ENCODE measurements at regions not wholly inside any gene's neighbourhood (a gene's known extent, or its start where the extent isn't known, plus 50 kb on each side); places are given as distances from the start of the nearest gene placed in this dataset.

DNA sequence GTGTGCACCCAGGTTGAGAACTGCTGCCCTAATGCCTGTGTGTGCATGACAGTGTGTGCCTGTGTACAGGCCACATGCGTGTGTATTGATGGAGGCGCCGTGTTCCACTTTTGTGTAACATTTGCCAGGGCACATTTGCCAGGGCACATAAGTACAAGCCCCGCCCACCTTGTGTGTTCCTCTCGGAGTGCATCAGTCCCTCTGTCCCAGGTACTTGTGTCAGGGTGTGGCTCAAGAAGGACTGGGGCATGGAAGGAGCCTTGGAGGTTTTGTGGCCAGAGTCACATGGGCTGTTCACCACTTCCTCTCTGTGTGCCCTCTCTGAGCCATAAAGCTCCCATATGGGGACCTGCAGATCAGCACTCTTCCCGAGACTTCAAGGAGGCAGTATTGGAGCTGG lies 73.9 kb downstream of the MRM1 start:
- POLR2A ChIA-PET, result no interaction called here
- no peak for ATAC-seq (ENCODE audit: low read depth)
- H3K4me1 ChIP-seq (ENCODE audit: control insufficient read depth in 2 of 2, insufficient read depth in 2 of 2, low read length in 2 of 2), result peaks cover 0 to 7% of the 10 kb centered on the region in 2 donors
- H3K9me3 ChIP-seq (ENCODE audit: control extremely low read depth in 1 of 3, control insufficient read depth in 2 of 3, insufficient read depth in 1 of 3, low read length in 2 of 3), result no peaks in the 10 kb centered on the region
- intact Hi-C loops (cut with micrococcal nuclease), result no loop called here
- TF ChIP-seq, protein P1, sequence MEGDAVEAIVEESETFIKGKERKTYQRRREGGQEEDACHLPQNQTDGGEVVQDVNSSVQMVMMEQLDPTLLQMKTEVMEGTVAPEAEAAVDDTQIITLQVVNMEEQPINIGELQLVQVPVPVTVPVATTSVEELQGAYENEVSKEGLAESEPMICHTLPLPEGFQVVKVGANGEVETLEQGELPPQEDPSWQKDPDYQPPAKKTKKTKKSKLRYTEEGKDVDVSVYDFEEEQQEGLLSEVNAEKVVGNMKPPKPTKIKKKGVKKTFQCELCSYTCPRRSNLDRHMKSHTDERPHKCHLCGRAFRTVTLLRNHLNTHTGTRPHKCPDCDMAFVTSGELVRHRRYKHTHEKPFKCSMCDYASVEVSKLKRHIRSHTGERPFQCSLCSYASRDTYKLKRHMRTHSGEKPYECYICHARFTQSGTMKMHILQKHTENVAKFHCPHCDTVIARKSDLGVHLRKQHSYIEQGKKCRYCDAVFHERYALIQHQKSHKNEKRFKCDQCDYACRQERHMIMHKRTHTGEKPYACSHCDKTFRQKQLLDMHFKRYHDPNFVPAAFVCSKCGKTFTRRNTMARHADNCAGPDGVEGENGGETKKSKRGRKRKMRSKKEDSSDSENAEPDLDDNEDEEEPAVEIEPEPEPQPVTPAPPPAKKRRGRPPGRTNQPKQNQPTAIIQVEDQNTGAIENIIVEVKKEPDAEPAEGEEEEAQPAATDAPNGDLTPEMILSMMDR (IDR thresholded peaks at IDR 0.05), result no peak
- TF ChIP-seq EZH2 (IDR thresholded peaks at IDR 0.05; ENCODE audit: borderline replicate concordance, insufficient read depth, low read depth, low read length, poor library complexity, severe bottlenecking), result no peak
- no peaks in the 10 kb centered on the region for H3K36me3 ChIP-seq (replicated peaks in 1 of 2; ENCODE audit: control extremely low read depth in 1 of 2, control insufficient read depth in 1 of 2, extremely low read depth in 1 of 2, insufficient read depth in 2 of 2, low read length in 1 of 2)
- WGBS (ENCODE audit: insufficient coverage), result 79% methylated on average over 4 of the region's 6 CpGs
- H4K20me1 ChIP-seq (ENCODE audit: control insufficient read depth, insufficient read depth, low read length, poor library complexity, severe bottlenecking), result no peaks in the 10 kb centered on the region
- no peak overlapping the region for H3K4me3 ChIP-seq (ENCODE audit: control extremely low read depth in 1 of 5, extremely low read depth in 1 of 5, insufficient read depth in 1 of 5, low read depth in 2 of 5, low read length in 4 of 5)
- no peak overlapping the region for H3K4me2 ChIP-seq (replicated peaks; ENCODE audit: low read depth, low read length, poor library complexity, severe bottlenecking)
- no peak overlapping the region for H3K9ac ChIP-seq (ENCODE audit: low read length)
- CTCF ChIA-PET, result no interaction called here
- no peaks in the 10 kb centered on the region for H3K27me3 ChIP-seq (replicated peaks in 1 of 4; ENCODE audit: control extremely low read depth in 1 of 4, control insufficient read depth in 3 of 4, insufficient read depth in 4 of 4, low read length in 3 of 4)
- H3K79me2 ChIP-seq (ENCODE audit: control insufficient read depth, insufficient read depth, low read length), result no peaks in the 10 kb centered on the region
- Mint-ChIP-seq H3K4me1 (peaks cover 9% of the 10 kb centered on the region), H3K4me3 (no peak overlapping the region), H3K9me3 (ENCODE audit: insufficient read depth) (no peaks in the 10 kb centered on the region), H3K27me3 (peaks cover 4% of the 10 kb centered on the region), H3K27ac (no peak overlapping the region)
- no peak for DNase-seq
- no peak overlapping the region for H2AFZ ChIP-seq (ENCODE audit: insufficient read depth, low read depth, low read length, poor library complexity, severe bottlenecking)
- H3K27ac ChIP-seq (ENCODE audit: low read length in 2 of 2), result no peak overlapping the region

DNA sequence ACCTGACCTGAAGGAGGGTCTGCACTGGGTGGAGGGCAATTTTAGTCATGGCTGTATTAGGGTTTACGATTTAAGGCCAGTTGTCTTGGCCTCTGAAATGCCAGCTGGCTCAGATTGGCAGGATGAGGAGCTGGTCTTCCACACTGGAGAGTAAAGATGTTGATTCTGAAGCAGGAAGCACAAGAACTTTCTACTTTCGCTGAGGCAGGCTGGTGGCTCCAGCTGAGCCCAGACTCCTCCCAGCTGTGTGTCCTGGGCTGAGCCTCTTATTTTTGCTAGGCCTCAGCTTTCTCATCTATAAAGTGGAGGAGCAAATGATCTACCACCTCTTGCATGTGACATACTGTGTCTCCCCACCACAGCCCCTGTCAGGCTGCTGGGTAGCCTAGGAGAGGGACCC lies 74.4 kb downstream of the MRM1 start:
- no peak overlapping the region for H3K4me3 Mint-ChIP-seq
- Histone ChIP-seq H3K9me3 (ENCODE audit: control extremely low read depth in 1 of 3, control insufficient read depth in 2 of 3, insufficient read depth in 1 of 3, low read length in 2 of 3) (no peaks in the 10 kb centered on the region), H3K4me1 (ENCODE audit: control insufficient read depth in 2 of 2, insufficient read depth in 2 of 2, low read length in 2 of 2) (peaks cover 0 to 7% of the 10 kb centered on the region in 2 donors), H3K4me3 (ENCODE audit: control extremely low read depth in 1 of 5, extremely low read depth in 1 of 5, insufficient read depth in 1 of 5, low read depth in 2 of 5, low read length in 4 of 5) (no peak overlapping the region), H3K4me2 (replicated peaks; ENCODE audit: low read depth, low read length, poor library complexity, severe bottlenecking) (no peak overlapping the region), H3K79me2 (ENCODE audit: control insufficient read depth, insufficient read depth, low read length) (no peaks in the 10 kb centered on the region), H3K27ac (ENCODE audit: low read length in 2 of 2) (no peak overlapping the region), H4K20me1 (ENCODE audit: control insufficient read depth, insufficient read depth, low read length, poor library complexity, severe bottlenecking) (no peaks in the 10 kb centered on the region), H3K9ac (ENCODE audit: low read length) (no peak overlapping the region), H3K27me3 (replicated peaks in 1 of 4; ENCODE audit: control extremely low read depth in 1 of 4, control insufficient read depth in 3 of 4, insufficient read depth in 4 of 4, low read length in 3 of 4) (no peaks in the 10 kb centered on the region), H2AFZ (ENCODE audit: insufficient read depth, low read depth, low read length, poor library complexity, severe bottlenecking) (no peak overlapping the region), H3K36me3 (replicated peaks in 1 of 2; ENCODE audit: control extremely low read depth in 1 of 2, control insufficient read depth in 1 of 2, extremely low read depth in 1 of 2, insufficient read depth in 2 of 2, low read length in 1 of 2) (no peaks in the 10 kb centered on the region)
- H3K9me3 Mint-ChIP-seq (ENCODE audit: insufficient read depth), result no peaks in the 10 kb centered on the region
- intact Hi-C loops (cut with micrococcal nuclease), result no loop called here
- peaks cover 7% of the 10 kb centered on the region for H3K27me3 Mint-ChIP-seq
- ChIA-PET POLR2A (no interaction called here), CTCF (no interaction called here)
- DNase-seq (no peak), ATAC-seq (ENCODE audit: low read depth) (no peak)
- 71% methylated on average over 2 of the region's 2 CpGs for WGBS (ENCODE audit: insufficient coverage)
- no peak overlapping the region for H3K27ac Mint-ChIP-seq
- TF ChIP-seq, protein P1 (IDR thresholded peaks at IDR 0.05), result no peak
- TF ChIP-seq EZH2 (IDR thresholded peaks at IDR 0.05; ENCODE audit: borderline replicate concordance, insufficient read depth, low read depth, low read length, poor library complexity, severe bottlenecking), result no peak
- peaks cover 9% of the 10 kb centered on the region for H3K4me1 Mint-ChIP-seq

Measured in B cell (primary cell).